ENCODE measurements at regions not wholly inside any gene's neighbourhood (a gene's known extent, or its start where the extent isn't known, plus 50 kb on each side); places are given as distances from the start of the nearest gene placed in this dataset.

DNA sequence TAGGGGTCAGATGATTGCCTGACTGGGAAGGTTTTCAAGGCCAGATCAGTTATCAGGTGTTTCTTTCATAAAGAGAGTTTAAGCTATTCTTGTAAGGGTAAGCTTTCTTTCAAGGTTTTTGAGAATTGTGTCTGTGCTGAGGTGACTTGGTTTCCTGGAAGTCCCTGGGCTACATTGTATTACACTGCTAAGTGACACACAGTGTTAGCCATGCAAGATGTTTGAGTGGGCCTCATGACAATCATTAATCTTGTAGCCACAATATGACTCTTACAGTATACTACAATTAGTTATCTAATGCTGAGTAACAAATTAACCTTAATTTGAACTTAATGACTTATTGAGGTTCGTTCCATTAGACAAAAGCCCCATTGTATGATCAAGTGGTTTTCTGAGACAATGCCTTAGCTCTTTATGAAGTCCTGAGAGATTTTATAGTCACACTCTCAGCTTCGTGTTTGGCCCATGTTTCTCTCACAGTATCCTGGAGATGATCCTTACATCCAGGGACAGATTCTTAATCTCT, 186.7 kb downstream of the RPS12 start:
- no peak overlapping the region for H2AFZ ChIP-seq (ENCODE audit: low read length)
- H3K36me3 ChIP-seq (ENCODE audit: low read depth, low read length): no peaks in the 10 kb centered on the region
- H3K4me3 ChIP-seq (ENCODE audit: low read length): no peak overlapping the region
- no peaks in the 10 kb centered on the region for H3F3A ChIP-seq (ENCODE audit: low read length, unreplicated experiment)
- no peaks in the 10 kb centered on the region for H3K9me3 ChIP-seq (ENCODE audit: low read length)
- H3K27ac ChIP-seq (ENCODE audit: low read length): no peak overlapping the region
- no peaks in the 10 kb centered on the region for H3K27me3 ChIP-seq (ENCODE audit: low read length)
- H4K20me1 ChIP-seq (ENCODE audit: low read length): no peaks in the 10 kb centered on the region
- ChIA-PET CTCF (no interaction called here), POLR2A (ENCODE audit: unreplicated experiment) (no interaction called here)
- H3K4me1 ChIP-seq (ENCODE audit: insufficient read depth, low read length): no peaks in the 10 kb centered on the region
- ATAC-seq (no peak), DNase-seq (no peak)
- intact Hi-C loops (cut with micrococcal nuclease): no loop called here
- no peaks in the 10 kb centered on the region for H3K9me2 ChIP-seq (replicated peaks; ENCODE audit: low read length)
- no peaks in the 10 kb centered on the region for H3K79me2 ChIP-seq (ENCODE audit: low read length)
- no TSS peak for BruUV-seq (replicated peaks)
- H3K9ac ChIP-seq (ENCODE audit: low read length): no peak overlapping the region
- H3K4me2 ChIP-seq (ENCODE audit: low read length): no peak overlapping the region
- TF ChIP-seq CTCF (conservative IDR thresholded peaks at IDR 0.05; ENCODE audit: low read depth, low read length) (no peak), EZH2phosphoT487 (IDR thresholded peaks at IDR 0.05; ENCODE audit: borderline replicate concordance, low read length) (no peak), EZH2 (IDR thresholded peaks at IDR 0.05; ENCODE audit: low read length, unreplicated experiment) (no peak)

DNA sequence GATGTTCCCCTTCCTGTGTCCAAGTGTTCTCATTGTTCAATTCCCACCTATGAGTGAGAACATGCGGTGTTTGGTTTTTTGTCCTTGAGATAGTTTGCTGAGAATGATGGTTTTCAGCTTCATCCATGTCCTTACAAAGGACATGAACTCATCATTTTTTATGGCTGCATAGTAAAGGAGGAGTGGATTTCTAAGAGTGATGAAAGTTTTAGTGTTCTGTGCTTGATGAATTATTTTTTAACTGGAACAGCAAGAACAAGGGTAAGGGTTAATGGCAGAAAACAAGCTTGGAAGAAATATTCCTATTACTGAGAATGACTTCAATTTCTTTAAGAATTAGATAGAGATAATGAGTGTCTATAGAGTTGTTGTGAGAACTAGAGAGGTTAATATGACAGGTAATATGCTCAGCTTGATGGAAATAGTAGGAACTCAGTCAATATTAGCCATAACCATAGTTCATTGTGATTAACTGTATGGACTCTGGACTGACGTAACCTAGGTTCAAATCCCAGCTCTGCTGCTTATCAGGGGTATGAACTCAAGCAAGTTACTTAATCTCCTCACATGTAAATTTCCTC, 190.0 kb downstream of the RPS12 start:
- ChIA-PET CTCF (no interaction called here), POLR2A (ENCODE audit: unreplicated experiment) (no interaction called here)
- no peaks in the 10 kb centered on the region for H3K9me3 ChIP-seq (ENCODE audit: low read length)
- DNase-seq (no peak), ATAC-seq (no peak)
- no peak overlapping the region for H2AFZ ChIP-seq (ENCODE audit: low read length)
- no peak overlapping the region for H3K9ac ChIP-seq (ENCODE audit: low read length)
- intact Hi-C loops (cut with micrococcal nuclease): no loop called here
- H3K27me3 ChIP-seq (ENCODE audit: low read length): no peaks in the 10 kb centered on the region
- no peaks in the 10 kb centered on the region for H3K9me2 ChIP-seq (replicated peaks; ENCODE audit: low read length)
- no peak overlapping the region for H3K27ac ChIP-seq (ENCODE audit: low read length)
- H3K79me2 ChIP-seq (ENCODE audit: low read length): no peaks in the 10 kb centered on the region
- TF ChIP-seq EZH2phosphoT487 (IDR thresholded peaks at IDR 0.05; ENCODE audit: borderline replicate concordance, low read length): no peak
- TF ChIP-seq EZH2 (IDR thresholded peaks at IDR 0.05; ENCODE audit: low read length, unreplicated experiment): no peak
- H3K36me3 ChIP-seq (ENCODE audit: low read depth, low read length): no peaks in the 10 kb centered on the region
- H3K4me3 ChIP-seq (ENCODE audit: low read length): no peak overlapping the region
- no peaks in the 10 kb centered on the region for H3K4me1 ChIP-seq (ENCODE audit: insufficient read depth, low read length)
- no TSS peak for BruUV-seq (replicated peaks)
- no peaks in the 10 kb centered on the region for H3F3A ChIP-seq (ENCODE audit: low read length, unreplicated experiment)
- H4K20me1 ChIP-seq (ENCODE audit: low read length): no peaks in the 10 kb centered on the region
- no peak overlapping the region for H3K4me2 ChIP-seq (ENCODE audit: low read length)

- ATAC-seq: no peak
- no peaks in the 10 kb centered on the region for H3F3A ChIP-seq (ENCODE audit: low read length, unreplicated experiment)
- no peaks in the 10 kb centered on the region for H3K27me3 ChIP-seq (ENCODE audit: low read length)
- TF ChIP-seq EZH2 (IDR thresholded peaks at IDR 0.05; ENCODE audit: low read length, unreplicated experiment): no peak
- no peak for TF ChIP-seq EZH2phosphoT487 (IDR thresholded peaks at IDR 0.05; ENCODE audit: borderline replicate concordance, low read length)
- TF ChIP-seq CTCF (conservative IDR thresholded peaks at IDR 0.05; ENCODE audit: low read depth, low read length): no peak
- no TSS peak for BruUV-seq (replicated peaks)
- ChIA-PET CTCF (no interaction called here), POLR2A (ENCODE audit: unreplicated experiment) (no interaction called here)
- H3K9ac ChIP-seq (ENCODE audit: low read length): no peak overlapping the region
- no peak overlapping the region for H3K27ac ChIP-seq (ENCODE audit: low read length)
- no peak overlapping the region for H2AFZ ChIP-seq (ENCODE audit: low read length)
- H3K36me3 ChIP-seq (ENCODE audit: low read depth, low read length): no peaks in the 10 kb centered on the region
- no peaks in the 10 kb centered on the region for H3K79me2 ChIP-seq (ENCODE audit: low read length)
- no peaks in the 10 kb centered on the region for H3K9me3 ChIP-seq (ENCODE audit: low read length)
- no peak overlapping the region for H3K4me3 ChIP-seq (ENCODE audit: low read length)
- H3K4me1 ChIP-seq (ENCODE audit: insufficient read depth, low read length): no peaks in the 10 kb centered on the region
- H3K4me2 ChIP-seq (ENCODE audit: low read length): no peak overlapping the region
- H4K20me1 ChIP-seq (ENCODE audit: low read length): no peaks in the 10 kb centered on the region
- DNase-seq: no peak
- intact Hi-C loops (cut with micrococcal nuclease): no loop called here
- no peaks in the 10 kb centered on the region for H3K9me2 ChIP-seq (replicated peaks; ENCODE audit: low read length)
Observed at GRCh38 chr6:133012774-133013173, 198.4 kb downstream of the RPS12 start.
